ENCODE measurements at regions not wholly inside any gene's neighbourhood (a gene's known extent, or its start where the extent isn't known, plus 50 kb on each side); places are given as distances from the start of the nearest gene placed in this dataset.

DNA sequence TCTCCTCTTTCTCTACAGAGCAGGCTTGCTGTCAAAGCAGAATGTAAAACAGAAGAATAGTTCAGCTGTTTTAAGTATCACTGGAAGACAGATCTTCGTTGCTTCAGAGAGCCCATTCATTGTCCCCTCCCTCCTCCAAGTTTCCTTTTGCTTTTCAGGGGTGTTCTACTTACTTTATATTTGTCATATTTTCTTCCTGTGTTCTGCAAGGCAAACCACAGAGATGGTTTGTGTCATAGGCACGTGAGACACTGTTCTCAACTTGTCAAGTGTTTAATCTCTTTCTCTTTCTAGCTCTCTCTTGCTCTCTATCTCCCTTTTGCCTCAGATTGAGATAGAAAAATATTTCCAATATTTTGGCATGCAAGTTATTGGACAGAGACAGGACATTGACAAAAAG, 228.9 kb upstream of the DEFB112 start:
- TF ChIP-seq CTCF (conservative IDR thresholded peaks at IDR 0.05 in 1 of 2, IDR thresholded peaks at IDR 0.05 in 1 of 2; ENCODE audit: extremely low read depth in 1 of 2, insufficient read depth in 1 of 2, low read depth in 1 of 2, low read length in 2 of 2) (no peak), EZH2 (IDR thresholded peaks at IDR 0.05; ENCODE audit: borderline replicate concordance, low read length) (no peak)

Measured in mammary epithelial cell (primary cell).